ENCODE measurements at regions not wholly inside any gene's neighbourhood (a gene's known extent, or its start where the extent isn't known, plus 50 kb on each side); places are given as distances from the start of the nearest gene placed in this dataset.

- no peak for DNase-seq (ENCODE audit: low read depth)
- TF ChIP-seq, protein P1, sequence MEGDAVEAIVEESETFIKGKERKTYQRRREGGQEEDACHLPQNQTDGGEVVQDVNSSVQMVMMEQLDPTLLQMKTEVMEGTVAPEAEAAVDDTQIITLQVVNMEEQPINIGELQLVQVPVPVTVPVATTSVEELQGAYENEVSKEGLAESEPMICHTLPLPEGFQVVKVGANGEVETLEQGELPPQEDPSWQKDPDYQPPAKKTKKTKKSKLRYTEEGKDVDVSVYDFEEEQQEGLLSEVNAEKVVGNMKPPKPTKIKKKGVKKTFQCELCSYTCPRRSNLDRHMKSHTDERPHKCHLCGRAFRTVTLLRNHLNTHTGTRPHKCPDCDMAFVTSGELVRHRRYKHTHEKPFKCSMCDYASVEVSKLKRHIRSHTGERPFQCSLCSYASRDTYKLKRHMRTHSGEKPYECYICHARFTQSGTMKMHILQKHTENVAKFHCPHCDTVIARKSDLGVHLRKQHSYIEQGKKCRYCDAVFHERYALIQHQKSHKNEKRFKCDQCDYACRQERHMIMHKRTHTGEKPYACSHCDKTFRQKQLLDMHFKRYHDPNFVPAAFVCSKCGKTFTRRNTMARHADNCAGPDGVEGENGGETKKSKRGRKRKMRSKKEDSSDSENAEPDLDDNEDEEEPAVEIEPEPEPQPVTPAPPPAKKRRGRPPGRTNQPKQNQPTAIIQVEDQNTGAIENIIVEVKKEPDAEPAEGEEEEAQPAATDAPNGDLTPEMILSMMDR (IDR thresholded peaks at IDR 0.05; ENCODE audit: low read length, missing control alignments), result no peak
- H3K4me3 ChIP-seq (replicated peaks; ENCODE audit: low read depth, low read length), result no peak overlapping the region
Measured at GRCh38 chr21:39029900-39030884, 153.1 kb downstream of the PSMG1 start.

DNA sequence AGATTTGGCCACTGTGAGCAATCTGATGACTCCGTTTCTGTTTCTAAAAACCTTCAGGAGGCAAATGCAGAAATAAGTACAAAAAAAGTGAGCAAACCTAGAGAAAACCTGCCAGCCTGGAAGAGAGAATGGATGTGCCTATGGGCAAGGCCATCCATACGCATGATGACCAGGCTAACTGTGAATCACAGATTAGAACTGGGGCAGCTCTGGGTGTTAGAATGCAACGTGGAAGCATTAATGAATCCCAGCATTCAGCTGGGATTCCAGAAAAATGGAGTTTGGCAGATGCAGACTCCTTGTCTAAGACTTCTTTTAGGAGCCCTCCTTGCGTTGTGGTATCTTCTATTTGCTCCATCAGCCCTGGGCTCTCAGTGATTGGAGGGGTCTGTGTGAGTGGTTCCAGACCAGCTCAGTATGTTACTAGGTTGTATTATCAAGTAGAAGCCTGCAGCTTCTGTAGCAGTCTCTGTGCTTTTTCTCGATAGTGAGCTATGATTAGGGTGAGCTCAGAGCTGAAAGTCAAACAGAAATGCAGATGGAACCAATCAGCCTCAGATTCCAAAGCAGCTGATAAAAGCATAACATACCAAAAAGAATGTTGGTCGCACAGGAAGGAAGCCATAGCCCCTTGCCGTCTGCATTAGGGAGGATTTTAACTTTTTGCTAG lies 154.0 kb downstream of the PSMG1 start:
- no peak overlapping the region for H3K4me3 ChIP-seq (replicated peaks; ENCODE audit: low read depth, low read length)
- DNase-seq (ENCODE audit: low read depth), result peak; percentile 69
- TF ChIP-seq, protein P1 (IDR thresholded peaks at IDR 0.05; ENCODE audit: low read length, missing control alignments), result no peak

DNA sequence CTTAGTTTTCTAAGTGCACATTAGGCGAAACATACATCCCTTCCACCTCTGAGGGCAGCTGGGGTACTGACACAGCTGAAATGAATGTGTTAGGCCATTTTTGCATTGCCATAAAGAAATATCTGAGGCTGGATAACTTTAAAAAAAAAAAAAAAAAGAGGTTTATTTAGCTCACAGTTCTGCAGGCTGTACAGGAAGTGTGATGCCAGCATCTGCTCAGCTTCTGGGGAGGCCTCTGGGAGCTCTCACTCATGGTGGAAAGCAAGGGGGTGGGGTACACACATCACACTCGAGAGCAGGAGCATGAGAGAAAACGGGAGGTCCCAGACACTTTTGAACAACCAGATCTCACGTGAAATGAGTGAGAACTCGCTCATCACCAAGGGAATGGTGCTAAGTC lies 158.1 kb downstream of the PSMG1 start:
- no peak overlapping the region for H3K4me3 ChIP-seq (replicated peaks; ENCODE audit: low read depth, low read length)
- DNase-seq (ENCODE audit: low read depth), result no peak
- TF ChIP-seq, protein P1 (IDR thresholded peaks at IDR 0.05; ENCODE audit: low read length, missing control alignments), result no peak

GRCh38 chr21:39024538-39024937 lies 158.7 kb downstream of the PSMG1 start:
- no peak overlapping the region for H3K4me3 ChIP-seq (replicated peaks; ENCODE audit: low read depth, low read length)
- no peak for DNase-seq (ENCODE audit: low read depth)
- TF ChIP-seq, protein P1 (IDR thresholded peaks at IDR 0.05; ENCODE audit: low read length, missing control alignments), result no peak

GRCh38 chr21:39022863-39023693 lies 160.2 kb downstream of the PSMG1 start:
- TF ChIP-seq, protein P1 (IDR thresholded peaks at IDR 0.05; ENCODE audit: low read length, missing control alignments), result peak; percentile 32
- H3K4me3 ChIP-seq (replicated peaks; ENCODE audit: low read depth, low read length), result no peak overlapping the region
- peak; percentile 84 for DNase-seq (ENCODE audit: low read depth)

GRCh38 chr21:39022466-39022862 lies 160.8 kb downstream of the PSMG1 start:
- TF ChIP-seq, protein P1 (IDR thresholded peaks at IDR 0.05; ENCODE audit: low read length, missing control alignments), result no peak
- H3K4me3 ChIP-seq (replicated peaks; ENCODE audit: low read depth, low read length), result no peak overlapping the region
- no peak for DNase-seq (ENCODE audit: low read depth)

Measured in fibroblast of pulmonary artery (primary cell).